Loucy (cell line): ENCODE measurements at regions not wholly inside any gene's neighbourhood (a gene's known extent, or its start where the extent isn't known, plus 50 kb on each side); places are given as distances from the start of the nearest gene placed in this dataset.

Experiments
- EZH2phosphoT487 ChIP-seq: fragments of 200-600 bp; IDR thresholded peaks from 2 replicates; pipeline ENCODE4 v1.6.1; 2018; ENCODE audit warnings: antibody characterized with exemption, mild to moderate bottlenecking, moderate library complexity, borderline replicate concordance
- TF ChIP-seq, protein P1 (sequence below): fragments of 200-600 bp; sonication (generic); conservative IDR thresholded peaks from 2 replicates; pipeline ENCODE4 v1.5.1; 2014; ENCODE audit warnings: mild to moderate bottlenecking, antibody characterized with exemption, low read length

- TF ChIP-seq, protein P1, sequence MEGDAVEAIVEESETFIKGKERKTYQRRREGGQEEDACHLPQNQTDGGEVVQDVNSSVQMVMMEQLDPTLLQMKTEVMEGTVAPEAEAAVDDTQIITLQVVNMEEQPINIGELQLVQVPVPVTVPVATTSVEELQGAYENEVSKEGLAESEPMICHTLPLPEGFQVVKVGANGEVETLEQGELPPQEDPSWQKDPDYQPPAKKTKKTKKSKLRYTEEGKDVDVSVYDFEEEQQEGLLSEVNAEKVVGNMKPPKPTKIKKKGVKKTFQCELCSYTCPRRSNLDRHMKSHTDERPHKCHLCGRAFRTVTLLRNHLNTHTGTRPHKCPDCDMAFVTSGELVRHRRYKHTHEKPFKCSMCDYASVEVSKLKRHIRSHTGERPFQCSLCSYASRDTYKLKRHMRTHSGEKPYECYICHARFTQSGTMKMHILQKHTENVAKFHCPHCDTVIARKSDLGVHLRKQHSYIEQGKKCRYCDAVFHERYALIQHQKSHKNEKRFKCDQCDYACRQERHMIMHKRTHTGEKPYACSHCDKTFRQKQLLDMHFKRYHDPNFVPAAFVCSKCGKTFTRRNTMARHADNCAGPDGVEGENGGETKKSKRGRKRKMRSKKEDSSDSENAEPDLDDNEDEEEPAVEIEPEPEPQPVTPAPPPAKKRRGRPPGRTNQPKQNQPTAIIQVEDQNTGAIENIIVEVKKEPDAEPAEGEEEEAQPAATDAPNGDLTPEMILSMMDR, result no peak
- no peak for TF ChIP-seq EZH2phosphoT487
These were observed 401.3 kb upstream of the BOD1L1 start for GRCh38 chr4:14028862-14029261.
